ENCODE measurements at regions not wholly inside any gene's neighbourhood (a gene's known extent, or its start where the extent isn't known, plus 50 kb on each side); places are given as distances from the start of the nearest gene placed in this dataset.

GRCh38 chr10:2933519-2933918, 133.8 kb upstream of the PFKP start:
- no peak for TF ChIP-seq CTCF (IDR thresholded peaks at IDR 0.05)
- TF ChIP-seq POLR2A (IDR thresholded peaks at IDR 0.05) = no peak

Measured in right lobe of liver (tissue), 4 donors.